ENCODE measurements at regions not wholly inside any gene's neighbourhood (a gene's known extent, or its start where the extent isn't known, plus 50 kb on each side); places are given as distances from the start of the nearest gene placed in this dataset.

DNA sequence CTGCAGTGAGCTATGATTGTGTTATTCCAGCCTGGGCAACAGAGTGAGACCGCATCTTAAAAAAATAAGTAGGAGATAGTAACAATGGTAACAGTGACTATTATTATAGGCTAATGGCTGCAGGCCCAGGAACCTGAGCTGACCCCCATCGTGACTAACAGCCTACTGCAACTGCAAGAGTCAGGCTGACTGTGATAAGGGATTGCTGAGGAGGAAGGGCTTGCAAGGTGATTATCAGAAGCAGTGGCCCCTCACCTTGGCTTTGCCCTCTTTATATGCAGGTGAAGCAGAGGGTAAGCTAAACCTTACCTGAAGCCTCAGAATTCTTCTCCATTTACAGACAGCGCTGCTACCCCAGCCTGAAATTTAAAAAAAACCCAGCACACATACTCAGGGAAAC is 83.9 kb upstream of the SDK1 start:
- TF ChIP-seq, protein P1, sequence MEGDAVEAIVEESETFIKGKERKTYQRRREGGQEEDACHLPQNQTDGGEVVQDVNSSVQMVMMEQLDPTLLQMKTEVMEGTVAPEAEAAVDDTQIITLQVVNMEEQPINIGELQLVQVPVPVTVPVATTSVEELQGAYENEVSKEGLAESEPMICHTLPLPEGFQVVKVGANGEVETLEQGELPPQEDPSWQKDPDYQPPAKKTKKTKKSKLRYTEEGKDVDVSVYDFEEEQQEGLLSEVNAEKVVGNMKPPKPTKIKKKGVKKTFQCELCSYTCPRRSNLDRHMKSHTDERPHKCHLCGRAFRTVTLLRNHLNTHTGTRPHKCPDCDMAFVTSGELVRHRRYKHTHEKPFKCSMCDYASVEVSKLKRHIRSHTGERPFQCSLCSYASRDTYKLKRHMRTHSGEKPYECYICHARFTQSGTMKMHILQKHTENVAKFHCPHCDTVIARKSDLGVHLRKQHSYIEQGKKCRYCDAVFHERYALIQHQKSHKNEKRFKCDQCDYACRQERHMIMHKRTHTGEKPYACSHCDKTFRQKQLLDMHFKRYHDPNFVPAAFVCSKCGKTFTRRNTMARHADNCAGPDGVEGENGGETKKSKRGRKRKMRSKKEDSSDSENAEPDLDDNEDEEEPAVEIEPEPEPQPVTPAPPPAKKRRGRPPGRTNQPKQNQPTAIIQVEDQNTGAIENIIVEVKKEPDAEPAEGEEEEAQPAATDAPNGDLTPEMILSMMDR (IDR thresholded peaks at IDR 0.05) = no peak
- TF ChIP-seq YY1 (IDR thresholded peaks at IDR 0.05; ENCODE audit: low read depth) = no peak
- no peak for TF ChIP-seq RAD21 (IDR thresholded peaks at IDR 0.05; ENCODE audit: low read length)
- TF ChIP-seq, protein P2, sequence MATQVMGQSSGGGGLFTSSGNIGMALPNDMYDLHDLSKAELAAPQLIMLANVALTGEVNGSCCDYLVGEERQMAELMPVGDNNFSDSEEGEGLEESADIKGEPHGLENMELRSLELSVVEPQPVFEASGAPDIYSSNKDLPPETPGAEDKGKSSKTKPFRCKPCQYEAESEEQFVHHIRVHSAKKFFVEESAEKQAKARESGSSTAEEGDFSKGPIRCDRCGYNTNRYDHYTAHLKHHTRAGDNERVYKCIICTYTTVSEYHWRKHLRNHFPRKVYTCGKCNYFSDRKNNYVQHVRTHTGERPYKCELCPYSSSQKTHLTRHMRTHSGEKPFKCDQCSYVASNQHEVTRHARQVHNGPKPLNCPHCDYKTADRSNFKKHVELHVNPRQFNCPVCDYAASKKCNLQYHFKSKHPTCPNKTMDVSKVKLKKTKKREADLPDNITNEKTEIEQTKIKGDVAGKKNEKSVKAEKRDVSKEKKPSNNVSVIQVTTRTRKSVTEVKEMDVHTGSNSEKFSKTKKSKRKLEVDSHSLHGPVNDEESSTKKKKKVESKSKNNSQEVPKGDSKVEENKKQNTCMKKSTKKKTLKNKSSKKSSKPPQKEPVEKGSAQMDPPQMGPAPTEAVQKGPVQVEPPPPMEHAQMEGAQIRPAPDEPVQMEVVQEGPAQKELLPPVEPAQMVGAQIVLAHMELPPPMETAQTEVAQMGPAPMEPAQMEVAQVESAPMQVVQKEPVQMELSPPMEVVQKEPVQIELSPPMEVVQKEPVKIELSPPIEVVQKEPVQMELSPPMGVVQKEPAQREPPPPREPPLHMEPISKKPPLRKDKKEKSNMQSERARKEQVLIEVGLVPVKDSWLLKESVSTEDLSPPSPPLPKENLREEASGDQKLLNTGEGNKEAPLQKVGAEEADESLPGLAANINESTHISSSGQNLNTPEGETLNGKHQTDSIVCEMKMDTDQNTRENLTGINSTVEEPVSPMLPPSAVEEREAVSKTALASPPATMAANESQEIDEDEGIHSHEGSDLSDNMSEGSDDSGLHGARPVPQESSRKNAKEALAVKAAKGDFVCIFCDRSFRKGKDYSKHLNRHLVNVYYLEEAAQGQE (IDR thresholded peaks at IDR 0.05; ENCODE audit: low read depth, low read length) = no peak
- no peak for TF ChIP-seq POLR2AphosphoS5 (IDR thresholded peaks at IDR 0.05; ENCODE audit: low read depth, low read length)
